H1 (cell line): ENCODE measurements at regions not wholly inside any gene's neighbourhood (a gene's known extent, or its start where the extent isn't known, plus 50 kb on each side); places are given as distances from the start of the nearest gene placed in this dataset.

Source experiments
- CTCF ChIA-PET: fragments of 300-600 bp; sonication (Branson Sonifier 250); formaldehyde crosslinking; loops from one replicate; lab custom pipeline; 2021; ENCODE audit not compliant: partially characterized antibody; lab: Charles Lee
- POLR2A ChIA-PET: fragments of 300-600 bp; sonication (Branson Sonifier 250); formaldehyde crosslinking; loops from one replicate; lab custom pipeline; 2021; ENCODE audit warnings: inconsistent platforms; ENCODE audit not compliant: partially characterized antibody; lab: Charles Lee
- DNase-seq, 2 experiments: peaks; one replicate each; pipeline versions ENCODE4 v3.0.0 to v3.0.0-alpha.2; 2010 to 2022; ENCODE audit warnings: low spot score in 2 of 2, low read depth in 1 of 2, mixed read lengths in 1 of 2
- FAIRE-seq: peaks from 2 replicates; lab custom pipeline; 2011; peaks lifted over from hg19 to GRCh38; lab: Jason Lieb, UNC
- H2AFZ ChIP-seq: 2 replicates; pipeline ENCODE4 v1.8.1; 2012; ENCODE audit warnings: low read length, inconsistent platforms
- H2AK5ac ChIP-seq: 2 replicates; pipeline ENCODE4 v1.6.1; 2013; ENCODE audit warnings: low read depth, low read length
- H2BK120ac ChIP-seq: replicated peaks from 2 replicates; pipeline ENCODE3; 2013; ENCODE audit warnings: low read depth, low read length, inconsistent platforms
- H2BK12ac ChIP-seq: 2 replicates; pipeline ENCODE4 v1.6.1; 2013; ENCODE audit warnings: low read depth, low read length
- H2BK15ac ChIP-seq: 2 replicates; pipeline ENCODE4 v1.6.1; 2013; ENCODE audit warnings: low read length
- H2BK20ac ChIP-seq: 2 replicates; pipeline ENCODE4 v1.6.1; 2013; ENCODE audit warnings: low read length
- H2BK5ac ChIP-seq: 2 replicates; pipeline ENCODE4 v1.6.1; 2013; ENCODE audit warnings: low read depth, low read length
- H3K14ac ChIP-seq: 2 replicates; pipeline ENCODE4 v1.6.1; 2013; ENCODE audit warnings: inconsistent platforms; ENCODE audit not compliant: insufficient read length
- H3K18ac ChIP-seq: 2 replicates; pipeline ENCODE4 v1.6.1; 2013; ENCODE audit warnings: low read length; ENCODE audit errors: extremely low read depth
- H3K23ac ChIP-seq: 2 replicates; pipeline ENCODE4 v1.6.1; 2013; ENCODE audit warnings: inconsistent platforms; ENCODE audit not compliant: insufficient read length
- H3K23me2 ChIP-seq: 2 replicates; pipeline ENCODE4 v1.6.1; 2013; ENCODE audit warnings: low read depth, low read length
- H3K27ac ChIP-seq: 2 replicates; pipeline ENCODE4 v1.6.1; 2011; ENCODE audit warnings: low read depth, low read length, inconsistent platforms
- H3K27me3 ChIP-seq, 4 experiments: replicated peaks in 1 of 4; 1 replicate in 1 of 4; 2 replicates in 3 of 4; pipeline versions ENCODE4 v1.6.1 to v1.8.1; 2011 to 2013; ENCODE audit warnings: low read length in 3 of 4, mild to moderate bottlenecking in 3 of 4, inconsistent platforms in 2 of 4, mixed read lengths in 2 of 4, moderate library complexity in 1 of 4; ENCODE audit not compliant: control insufficient read depth in 3 of 4, insufficient read depth in 3 of 4; ENCODE audit errors: extremely low read depth in 1 of 4
- H3K36me3 ChIP-seq, 4 experiments: 2 replicates each; pipeline versions ENCODE4 v1.6.1 to v1.8.1; 2011 to 2013; ENCODE audit warnings: mild to moderate bottlenecking in 4 of 4, low read length in 3 of 4, moderate library complexity in 2 of 4, control low read depth in 1 of 4, inconsistent platforms in 1 of 4; ENCODE audit not compliant: insufficient read depth in 4 of 4, control insufficient read depth in 2 of 4
- H3K4ac ChIP-seq: replicated peaks from 2 replicates; pipeline ENCODE3; 2013; ENCODE audit warnings: low read length, low read depth, mixed read lengths, inconsistent platforms; ENCODE audit not compliant: insufficient read length
- H3K4me1 ChIP-seq, 4 experiments: replicated peaks in 1 of 4; 1 replicate in 1 of 4; 2 replicates in 3 of 4; pipeline versions ENCODE4 v1.6.1 to v1.8.1; 2011 to 2013; ENCODE audit warnings: low read length in 3 of 4, inconsistent platforms in 2 of 4, mixed read lengths in 1 of 4; ENCODE audit not compliant: insufficient read depth in 4 of 4, control insufficient read depth in 3 of 4
- H3K4me2 ChIP-seq, 2 experiments: 2 replicates each; pipeline versions ENCODE4 v1.6.1 to v1.8.1; 2011 to 2013; ENCODE audit warnings: low read depth in 2 of 2, low read length in 2 of 2, control low read depth in 1 of 2, inconsistent platforms in 1 of 2, mild to moderate bottlenecking in 1 of 2; ENCODE audit not compliant: insufficient read depth in 1 of 2
- H3K4me3 ChIP-seq, 4 experiments: fragments of 200-600, 300-600 bp in 1 of 4; sonication (generic), shearing (Covaris generic), sonication (Bioruptor Twin) in 1 of 4; 2 replicates each; pipeline versions ENCODE4 v1.5.1 to v1.8.1; 2011 to 2016; ENCODE audit warnings: low read length in 4 of 4, low read depth in 3 of 4, control low read depth in 2 of 4, inconsistent platforms in 2 of 4, mild to moderate bottlenecking in 2 of 4, mixed read lengths in 1 of 4, moderate library complexity in 1 of 4; ENCODE audit not compliant: insufficient read depth in 2 of 4; ENCODE audit errors: extremely low read depth in 1 of 4
- H3K56ac ChIP-seq: replicated peaks from 2 replicates; pipeline ENCODE3; 2013; ENCODE audit warnings: low read depth, mild to moderate bottlenecking, mixed read lengths, low read length, inconsistent platforms; ENCODE audit not compliant: insufficient read length
- H3K79me1 ChIP-seq: 2 replicates; pipeline ENCODE4 v1.6.1; 2013; ENCODE audit warnings: low read depth, low read length, control low read depth
- H3K79me2 ChIP-seq, 2 experiments: 2 replicates each; pipeline versions ENCODE4 v1.6.1 to v1.8.1; 2012 to 2013; ENCODE audit warnings: low read length in 2 of 2, mild to moderate bottlenecking in 2 of 2, inconsistent platforms in 1 of 2; ENCODE audit not compliant: insufficient read depth in 2 of 2, control insufficient read depth in 1 of 2
- H3K9ac ChIP-seq, 4 experiments: replicated peaks in 1 of 4; 1 replicate in 1 of 4; 2 replicates in 3 of 4; pipeline versions ENCODE4 v1.6.1 to v1.8.1; 2011 to 2013; ENCODE audit warnings: low read depth in 3 of 4, low read length in 3 of 4, control low read depth in 2 of 4, mild to moderate bottlenecking in 2 of 4, moderate library complexity in 2 of 4, inconsistent platforms in 1 of 4; ENCODE audit errors: extremely low read depth in 1 of 4
- H3K9me3 ChIP-seq, 2 experiments: 2 replicates each; pipeline versions ENCODE4 v1.6.1 to v1.8.1; 2012 to 2013; ENCODE audit warnings: mild to moderate bottlenecking in 2 of 2, moderate library complexity in 2 of 2, control low read depth in 1 of 2, inconsistent platforms in 1 of 2, low read depth in 1 of 2, low read length in 1 of 2, mixed read lengths in 1 of 2; ENCODE audit not compliant: insufficient read depth in 2 of 2
- H4K20me1 ChIP-seq, 2 experiments: replicated peaks in 1 of 2; 2 replicates each; pipeline versions ENCODE3 to v1.8.1; 2011 to 2013; ENCODE audit warnings: inconsistent platforms in 2 of 2, low read length in 2 of 2, mild to moderate bottlenecking in 1 of 2; ENCODE audit not compliant: insufficient read depth in 2 of 2, control insufficient read depth in 1 of 2
- H4K5ac ChIP-seq: 2 replicates; pipeline ENCODE4 v1.6.1; 2013; ENCODE audit warnings: low read length, low read depth, mixed read lengths, inconsistent platforms; ENCODE audit not compliant: insufficient read length
- H4K8ac ChIP-seq: 2 replicates; pipeline ENCODE4 v1.8.0; 2013; ENCODE audit warnings: mild to moderate bottlenecking, moderate library complexity, low read length, inconsistent platforms; ENCODE audit not compliant: insufficient read depth; ENCODE audit errors: extremely low read depth
- H4K91ac ChIP-seq: replicated peaks from 2 replicates; pipeline ENCODE3; 2013; ENCODE audit warnings: low read length, mixed read lengths, inconsistent platforms; ENCODE audit not compliant: insufficient read length
- BACH1 ChIP-seq: IDR thresholded peaks from 2 replicates; pipeline ENCODE4 v1.6.1; 2012; ENCODE audit warnings: low read length, improper control_type of control experiment
- CHD2 ChIP-seq: IDR thresholded peaks from 2 replicates; pipeline ENCODE4 v1.6.1; 2012; ENCODE audit warnings: low read length, improper control_type of control experiment
- CTCF ChIP-seq, 3 experiments: IDR thresholded peaks; 1 replicate in 2 of 3; 2 replicates in 1 of 3; pipeline versions ENCODE4 v1.5.1 to v1.6.1; 2011; ENCODE audit warnings: low read length in 3 of 3, mild to moderate bottlenecking in 3 of 3, inconsistent platforms in 2 of 3, low read depth in 1 of 3, moderate library complexity in 1 of 3; ENCODE audit not compliant: insufficient read depth in 1 of 3; ENCODE audit errors: control extremely low read depth in 1 of 3
- FOSL1 ChIP-seq: IDR thresholded peaks from 2 replicates; pipeline ENCODE4 v1.6.1; 2011; ENCODE audit warnings: mild to moderate bottlenecking, low read depth, low read length, moderate library complexity; ENCODE audit not compliant: insufficient read depth
- KDM4A ChIP-seq: IDR thresholded peaks from one replicate; pipeline ENCODE4 v1.7.1; 2012; ENCODE audit warnings: low read depth, mild to moderate bottlenecking, moderate library complexity, low read length, inconsistent platforms; ENCODE audit not compliant: severe bottlenecking
- KDM5A ChIP-seq: fragments of 200-600 bp; IDR thresholded peaks from 2 replicates; pipeline ENCODE4 v1.7.1; 2012; ENCODE audit warnings: mild to moderate bottlenecking, low read length, inconsistent platforms, mixed read lengths
- MAFK ChIP-seq: IDR thresholded peaks from 2 replicates; pipeline ENCODE4 v1.6.1; 2012; ENCODE audit warnings: low read depth, mild to moderate bottlenecking, improper control_type of control experiment, low read length
- NRF1 ChIP-seq: IDR thresholded peaks from 2 replicates; pipeline ENCODE4 v1.6.1; 2011; ENCODE audit warnings: mild to moderate bottlenecking, low read depth, low read length, improper control_type of control experiment
- SIN3A ChIP-seq, 2 experiments: IDR thresholded peaks in 1 of 2; conservative IDR thresholded peaks in 1 of 2; 2 replicates each; pipeline ENCODE4 v1.6.1; 2011 to 2012; ENCODE audit warnings: low read length in 2 of 2, improper control_type of control experiment in 1 of 2, low read depth in 1 of 2, mild to moderate bottlenecking in 1 of 2
- SRF ChIP-seq: IDR thresholded peaks from 2 replicates; pipeline ENCODE4 v1.6.1; 2011; ENCODE audit warnings: mild to moderate bottlenecking, low read depth, low read length, moderate library complexity
- ZNF274 ChIP-seq: IDR thresholded peaks from 2 replicates; pipeline ENCODE4 v1.7.0; 2012; ENCODE audit warnings: low read length, borderline replicate concordance; ENCODE audit errors: extremely low read depth
- WGBS, 2 experiments: shearing (Covaris generic) in 1 of 2; methylation state at CpG; one replicate each; pipeline versions ENCODE4 v1.1.6 to v1.1.7; 2013 to 2015; ENCODE audit warnings: low lambda C conversion rate in 2 of 2, mixed read lengths in 2 of 2, inconsistent platforms in 1 of 2, low coverage in 1 of 2, missing lambda C conversion rate in 1 of 2; ENCODE audit not compliant: insufficient replicate concordance in 2 of 2, insufficient coverage in 1 of 2, insufficient read length in 1 of 2; ENCODE audit errors: extremely low coverage in 1 of 2, missing lambda C conversion rate in 1 of 2; 5-methylcytosine and 5-hydroxymethylcytosine counted together

- H3K27ac ChIP-seq: no peak overlapping the region
- WGBS, 2 experiments: 82% methylated on average over 1 of the region's 1 CpG; no CpG with 5 or more reads in 1 of the 2 experiments
Observed at GRCh38 chr2:220556658-220557057, 929.2 kb downstream of the SLC4A3 start.

More at GRCh38 chr2:220556658-220557057, 929.2 kb downstream of the SLC4A3 start:
- H3K36me3 ChIP-seq: no peaks in the 10 kb centered on the region
- H4K8ac ChIP-seq: no peak overlapping the region
- no peak overlapping the region for H3K56ac ChIP-seq
- no peak overlapping the region for H4K91ac ChIP-seq
- H2BK20ac ChIP-seq: no peak overlapping the region
- no peak overlapping the region for H3K9ac ChIP-seq
- H2AFZ ChIP-seq: no peak overlapping the region
- CTCF ChIA-PET: interaction anchor here (1.1 kb wide), 1 partner anchor 382 kb away, joined by 3 read pairs; no protein-coding TSS in a partner anchor
- POLR2A ChIA-PET: no interaction called here
- H3K27me3 ChIP-seq: no peaks in the 10 kb centered on the region
- no peak overlapping the region for H2AK5ac ChIP-seq
- no peaks in the 10 kb centered on the region for H3K9me3 ChIP-seq
- no peak overlapping the region for H3K4ac ChIP-seq
- no peaks in the 10 kb centered on the region for H3K4me1 ChIP-seq
- no peak overlapping the region for H3K4me3 ChIP-seq
- DNase-seq (no peak), FAIRE-seq (no peak)
- no peak overlapping the region for H3K4me2 ChIP-seq
- H3K79me1 ChIP-seq: no peaks in the 10 kb centered on the region
- H3K18ac ChIP-seq: no peak overlapping the region
- H3K79me2 ChIP-seq: no peaks in the 10 kb centered on the region
- no peak overlapping the region for H3K14ac ChIP-seq
- peaks cover 2% of the 10 kb centered on the region; the same call in 1 of the 2 replicates for H3K23me2 ChIP-seq
- TF ChIP-seq FOSL1 (no peak), SRF (no peak), CHD2 (no peak), CTCF (IDR thresholded peaks at IDR 0.05; ENCODE audit: control extremely low read depth in 1 of 3, insufficient read depth in 1 of 3, low read depth in 1 of 3, low read length in 3 of 3) (no peak), NRF1 (no peak), KDM5A (no peak), SIN3A (conservative IDR thresholded peaks at IDR 0.05 in 1 of 2, IDR thresholded peaks at IDR 0.05 in 1 of 2; ENCODE audit: low read depth in 1 of 2, low read length in 2 of 2) (no peak), ZNF274 (no peak), MAFK (no peak), BACH1 (no peak), KDM4A (no peak)
- no peak overlapping the region for H2BK15ac ChIP-seq
- no peak overlapping the region for H3K23ac ChIP-seq
- no peak overlapping the region for H2BK12ac ChIP-seq
- no peak overlapping the region for H2BK5ac ChIP-seq
- no peak overlapping the region for H4K5ac ChIP-seq
- no peaks in the 10 kb centered on the region for H4K20me1 ChIP-seq
- H2BK120ac ChIP-seq: no peak overlapping the region
